Suppressor macrophage treated with lipopolysaccharide for 1 hour (primary cell): ENCODE measurements at regions not wholly inside any gene's neighbourhood (a gene's known extent, or its start where the extent isn't known, plus 50 kb on each side); places are given as distances from the start of the nearest gene placed in this dataset.

Experiments used
- DNase-seq, 3 donors: peaks; one replicate each; pipeline ENCODE4 v3.0.0-alpha.2; 2020 to 2022

- peak in 1 of 3 donors; percentile 5 for DNase-seq
Observed at GRCh38 chr4:80145739-80146138, 51.6 kb upstream of the PRDM8 start.

GRCh38 chr4:80144676-80145470, 52.4 kb upstream of the PRDM8 start:
- peak; percentile 14 to 58 (median 45) for DNase-seq

- peak in 1 of 3 donors; percentile 15 for DNase-seq
Observed at GRCh38 chr4:80143307-80143679, 54.0 kb upstream of the PRDM8 start.

- DNase-seq = peak; percentile 58 to 90 (median 83)
Observed at GRCh38 chr4:80142394-80143306, 54.7 kb upstream of the PRDM8 start.

- DNase-seq = no peak
Observed at GRCh38 chr4:80141543-80141942, 55.8 kb upstream of the PRDM8 start.

- peak; percentile 28 to 42 (median 35) for DNase-seq
Observed at GRCh38 chr4:80140194-80140593, 57.1 kb upstream of the PRDM8 start.

GRCh38 chr4:80139671-80140070, 57.6 kb upstream of the PRDM8 start:
- peak; percentile 33 to 89 (median 85) for DNase-seq

GRCh38 chr4:80138551-80139538, 58.5 kb upstream of the PRDM8 start:
- peak; percentile 27 to 60 (median 45) for DNase-seq

GRCh38 chr4:80137631-80138030, 59.7 kb upstream of the PRDM8 start:
- DNase-seq = no peak

- DNase-seq = no peak
Observed at GRCh38 chr4:80136270-80136669, 61.0 kb upstream of the PRDM8 start.

GRCh38 chr4:80135702-80136058, 61.6 kb upstream of the PRDM8 start:
- DNase-seq = no peak

GRCh38 chr4:80134936-80135701, 62.1 kb upstream of the ANTXR2 start:
- DNase-seq = no peak

GRCh38 chr4:80133240-80133783, 60.3 kb upstream of the ANTXR2 start:
- no peak for DNase-seq

- DNase-seq = no peak
Observed at GRCh38 chr4:80129785-80130184, 56.8 kb upstream of the ANTXR2 start.

GRCh38 chr4:80128941-80129340, 55.9 kb upstream of the ANTXR2 start:
- DNase-seq = no peak

GRCh38 chr4:80127870-80128419, 54.9 kb upstream of the ANTXR2 start:
- DNase-seq = no peak

- DNase-seq = no peak
Observed at GRCh38 chr4:80126435-80126834, 53.4 kb upstream of the ANTXR2 start.

GRCh38 chr4:80125252-80126177, 52.5 kb upstream of the ANTXR2 start:
- DNase-seq = peak; percentile 46 to 61 (median 46)

- DNase-seq = no peak
Observed at GRCh38 chr4:80124246-80125211, 51.5 kb upstream of the ANTXR2 start.
